ENCODE measurements at regions not wholly inside any gene's neighbourhood (a gene's known extent, or its start where the extent isn't known, plus 50 kb on each side); places are given as distances from the start of the nearest gene placed in this dataset.

GRCh38 chr13:84973661-84974060, 825.6 kb downstream of the SLITRK6 start:
- no peak for TF ChIP-seq POLR2A (IDR thresholded peaks at IDR 0.05)
- TF ChIP-seq, protein P1, sequence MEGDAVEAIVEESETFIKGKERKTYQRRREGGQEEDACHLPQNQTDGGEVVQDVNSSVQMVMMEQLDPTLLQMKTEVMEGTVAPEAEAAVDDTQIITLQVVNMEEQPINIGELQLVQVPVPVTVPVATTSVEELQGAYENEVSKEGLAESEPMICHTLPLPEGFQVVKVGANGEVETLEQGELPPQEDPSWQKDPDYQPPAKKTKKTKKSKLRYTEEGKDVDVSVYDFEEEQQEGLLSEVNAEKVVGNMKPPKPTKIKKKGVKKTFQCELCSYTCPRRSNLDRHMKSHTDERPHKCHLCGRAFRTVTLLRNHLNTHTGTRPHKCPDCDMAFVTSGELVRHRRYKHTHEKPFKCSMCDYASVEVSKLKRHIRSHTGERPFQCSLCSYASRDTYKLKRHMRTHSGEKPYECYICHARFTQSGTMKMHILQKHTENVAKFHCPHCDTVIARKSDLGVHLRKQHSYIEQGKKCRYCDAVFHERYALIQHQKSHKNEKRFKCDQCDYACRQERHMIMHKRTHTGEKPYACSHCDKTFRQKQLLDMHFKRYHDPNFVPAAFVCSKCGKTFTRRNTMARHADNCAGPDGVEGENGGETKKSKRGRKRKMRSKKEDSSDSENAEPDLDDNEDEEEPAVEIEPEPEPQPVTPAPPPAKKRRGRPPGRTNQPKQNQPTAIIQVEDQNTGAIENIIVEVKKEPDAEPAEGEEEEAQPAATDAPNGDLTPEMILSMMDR (IDR thresholded peaks at IDR 0.05): no peak
- no peak for TF ChIP-seq EP300 (IDR thresholded peaks at IDR 0.05)

Measured in stomach (tissue), 4 donors.